ENCODE measurements at regions not wholly inside any gene's neighbourhood (a gene's known extent, or its start where the extent isn't known, plus 50 kb on each side); places are given as distances from the start of the nearest gene placed in this dataset.
A peak's percentile ranks its signal among the peaks of the same experiment; 100 is the strongest.

- no peaks in the 10 kb centered on the region for H3K27me3 ChIP-seq (ENCODE audit: control insufficient read depth, insufficient read depth, low read length)
- TF ChIP-seq CTCF (IDR thresholded peaks at IDR 0.05; ENCODE audit: insufficient read depth, low read length, severe bottlenecking) = no peak
- H3K36me3 ChIP-seq (ENCODE audit: control insufficient read depth, insufficient read depth, low read length) = no peaks in the 10 kb centered on the region
- no peak overlapping the region for H3K4me3 ChIP-seq (ENCODE audit: low read depth, low read length)
- DNase-seq (ENCODE audit: low read depth) = no peak
- FAIRE-seq = no peak
These were observed 83.6 kb upstream of the EYS start for GRCh38 chr6:65790666-65791065.

- H3K36me3 ChIP-seq (ENCODE audit: control insufficient read depth, insufficient read depth, low read length) = no peaks in the 10 kb centered on the region
- no peak for TF ChIP-seq CTCF (IDR thresholded peaks at IDR 0.05; ENCODE audit: insufficient read depth, low read length, severe bottlenecking)
- H3K27me3 ChIP-seq (ENCODE audit: control insufficient read depth, insufficient read depth, low read length) = no peaks in the 10 kb centered on the region
- DNase-seq (ENCODE audit: low read depth) (no peak), FAIRE-seq (no peak)
- no peak overlapping the region for H3K4me3 ChIP-seq (ENCODE audit: low read depth, low read length)
These were observed 80.8 kb upstream of the EYS start for GRCh38 chr6:65787787-65788186.

GRCh38 chr6:65786815-65787214, 79.8 kb upstream of the EYS start:
- no peak for FAIRE-seq
- no peak overlapping the region for H3K4me3 ChIP-seq (ENCODE audit: low read depth, low read length)
- no peaks in the 10 kb centered on the region for H3K27me3 ChIP-seq (ENCODE audit: control insufficient read depth, insufficient read depth, low read length)
- no peak for TF ChIP-seq CTCF (IDR thresholded peaks at IDR 0.05; ENCODE audit: insufficient read depth, low read length, severe bottlenecking)
- no peak for DNase-seq (ENCODE audit: low read depth)
- H3K36me3 ChIP-seq (ENCODE audit: control insufficient read depth, insufficient read depth, low read length) = no peaks in the 10 kb centered on the region

GRCh38 chr6:65780691-65781090, 73.7 kb upstream of the EYS start:
- TF ChIP-seq CTCF (IDR thresholded peaks at IDR 0.05; ENCODE audit: insufficient read depth, low read length, severe bottlenecking) = no peak
- H3K27me3 ChIP-seq (ENCODE audit: control insufficient read depth, insufficient read depth, low read length) = no peaks in the 10 kb centered on the region
- DNase-seq (ENCODE audit: low read depth) = no peak
- H3K4me3 ChIP-seq (ENCODE audit: low read depth, low read length) = no peak overlapping the region
- H3K36me3 ChIP-seq (ENCODE audit: control insufficient read depth, insufficient read depth, low read length) = no peaks in the 10 kb centered on the region
- FAIRE-seq = no peak

- DNase-seq (ENCODE audit: low read depth) (peak; percentile 3), FAIRE-seq (no peak)
- Histone ChIP-seq H3K4me3 (ENCODE audit: low read depth, low read length) (no peak overlapping the region), H3K36me3 (ENCODE audit: control insufficient read depth, insufficient read depth, low read length) (no peaks in the 10 kb centered on the region), H3K27me3 (ENCODE audit: control insufficient read depth, insufficient read depth, low read length) (no peaks in the 10 kb centered on the region)
- no peak for TF ChIP-seq CTCF (IDR thresholded peaks at IDR 0.05; ENCODE audit: insufficient read depth, low read length, severe bottlenecking)
These were observed 69.3 kb upstream of the EYS start for GRCh38 chr6:65776332-65776731.

GRCh38 chr6:65771946-65772345, 64.9 kb upstream of the EYS start:
- no peak overlapping the region for H3K4me3 ChIP-seq (ENCODE audit: low read depth, low read length)
- DNase-seq (ENCODE audit: low read depth) (no peak), FAIRE-seq (no peak)
- no peaks in the 10 kb centered on the region for H3K27me3 ChIP-seq (ENCODE audit: control insufficient read depth, insufficient read depth, low read length)
- H3K36me3 ChIP-seq (ENCODE audit: control insufficient read depth, insufficient read depth, low read length) = no peaks in the 10 kb centered on the region
- no peak for TF ChIP-seq CTCF (IDR thresholded peaks at IDR 0.05; ENCODE audit: insufficient read depth, low read length, severe bottlenecking)

Measured in bronchial epithelial cell (primary cell).